ENCODE measurements at regions not wholly inside any gene's neighbourhood (a gene's known extent, or its start where the extent isn't known, plus 50 kb on each side); places are given as distances from the start of the nearest gene placed in this dataset.

GRCh38 chr15:62520887-62521286, 355.8 kb upstream of the C2CD4B start:
- WGBS (ENCODE audit: insufficient coverage, low coverage, low lambda C conversion rate, missing lambda C conversion rate), result 100% methylated on average over 2 of the region's 2 CpGs
- Histone ChIP-seq H3K36me3 (no peaks in the 10 kb centered on the region), H3K4me3 (no peak overlapping the region), H3K4me1 (no peaks in the 10 kb centered on the region), H3K27me3 (no peaks in the 10 kb centered on the region), H3K27ac (no peak overlapping the region), H3K9me3 (no peaks in the 10 kb centered on the region)
- intact Hi-C loops (cut with DNase I), result no loop called here
- no peak for TF ChIP-seq POLR2A (IDR thresholded peaks at IDR 0.05)
- TF ChIP-seq, protein P1, sequence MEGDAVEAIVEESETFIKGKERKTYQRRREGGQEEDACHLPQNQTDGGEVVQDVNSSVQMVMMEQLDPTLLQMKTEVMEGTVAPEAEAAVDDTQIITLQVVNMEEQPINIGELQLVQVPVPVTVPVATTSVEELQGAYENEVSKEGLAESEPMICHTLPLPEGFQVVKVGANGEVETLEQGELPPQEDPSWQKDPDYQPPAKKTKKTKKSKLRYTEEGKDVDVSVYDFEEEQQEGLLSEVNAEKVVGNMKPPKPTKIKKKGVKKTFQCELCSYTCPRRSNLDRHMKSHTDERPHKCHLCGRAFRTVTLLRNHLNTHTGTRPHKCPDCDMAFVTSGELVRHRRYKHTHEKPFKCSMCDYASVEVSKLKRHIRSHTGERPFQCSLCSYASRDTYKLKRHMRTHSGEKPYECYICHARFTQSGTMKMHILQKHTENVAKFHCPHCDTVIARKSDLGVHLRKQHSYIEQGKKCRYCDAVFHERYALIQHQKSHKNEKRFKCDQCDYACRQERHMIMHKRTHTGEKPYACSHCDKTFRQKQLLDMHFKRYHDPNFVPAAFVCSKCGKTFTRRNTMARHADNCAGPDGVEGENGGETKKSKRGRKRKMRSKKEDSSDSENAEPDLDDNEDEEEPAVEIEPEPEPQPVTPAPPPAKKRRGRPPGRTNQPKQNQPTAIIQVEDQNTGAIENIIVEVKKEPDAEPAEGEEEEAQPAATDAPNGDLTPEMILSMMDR (IDR thresholded peaks at IDR 0.05), result no peak
- no peak for DNase-seq
- ATAC-seq, result no peak

DNA sequence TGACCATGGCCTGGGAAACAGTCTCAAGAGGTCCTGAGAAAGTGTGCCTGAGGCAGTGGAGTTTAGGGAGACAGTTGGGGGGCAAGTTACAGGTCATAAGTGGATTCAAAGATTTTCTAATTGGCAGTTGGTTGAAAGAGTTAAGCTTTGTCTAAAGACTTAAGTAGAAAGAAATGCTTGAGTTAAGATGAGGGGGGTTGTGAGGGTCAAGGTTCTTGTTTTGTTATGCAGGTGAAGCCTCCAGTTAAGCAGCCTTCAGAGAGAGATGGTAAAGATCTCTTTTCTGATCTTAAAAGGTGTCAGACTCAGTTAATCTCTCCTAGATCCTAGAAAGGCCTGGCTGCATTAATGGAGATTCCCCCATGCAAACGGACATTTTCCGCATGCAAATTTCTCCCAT, 356.3 kb upstream of the C2CD4B start:
- H3K36me3 ChIP-seq, result no peaks in the 10 kb centered on the region
- H3K27ac ChIP-seq, result no peak overlapping the region
- intact Hi-C loops (cut with DNase I), result no loop called here
- no peak for ATAC-seq
- H3K9me3 ChIP-seq, result no peaks in the 10 kb centered on the region
- no peak overlapping the region for H3K4me3 ChIP-seq
- WGBS (ENCODE audit: insufficient coverage, low coverage, low lambda C conversion rate, missing lambda C conversion rate), result 100% methylated on average over 2 of the region's 2 CpGs
- H3K4me1 ChIP-seq, result no peaks in the 10 kb centered on the region
- no peak for DNase-seq
- H3K27me3 ChIP-seq, result no peaks in the 10 kb centered on the region
- TF ChIP-seq POLR2A (IDR thresholded peaks at IDR 0.05), result no peak
- TF ChIP-seq, protein P1 (IDR thresholded peaks at IDR 0.05), result no peak

DNA sequence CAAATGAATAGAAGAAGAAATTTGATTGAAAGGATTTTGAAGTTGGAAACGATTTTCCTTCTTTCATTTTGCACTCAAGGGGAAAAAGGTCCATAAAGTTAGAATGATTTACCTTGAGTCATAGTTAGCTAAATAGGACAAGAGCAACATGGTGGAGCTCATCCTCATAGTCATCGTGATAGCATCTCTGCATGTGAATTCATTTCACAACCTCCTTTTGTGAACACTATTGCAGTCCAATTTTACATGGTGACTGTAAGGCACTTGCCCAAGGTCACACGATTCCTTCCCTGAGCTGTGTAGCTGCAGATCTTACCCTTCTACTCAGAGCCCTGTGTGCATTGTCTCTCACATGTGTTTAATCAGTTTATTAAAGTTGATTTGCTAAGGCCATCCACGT, 359.8 kb upstream of the C2CD4B start:
- H3K9me3 ChIP-seq, result no peaks in the 10 kb centered on the region
- WGBS (ENCODE audit: insufficient coverage, low coverage, low lambda C conversion rate, missing lambda C conversion rate), result 80% methylated on average over 4 of the region's 4 CpGs
- DNase-seq, result no peak
- H3K4me3 ChIP-seq, result no peak overlapping the region
- H3K36me3 ChIP-seq, result no peaks in the 10 kb centered on the region
- TF ChIP-seq, protein P1 (IDR thresholded peaks at IDR 0.05), result no peak
- TF ChIP-seq POLR2A (IDR thresholded peaks at IDR 0.05), result no peak
- ATAC-seq, result no peak
- no peaks in the 10 kb centered on the region for H3K27me3 ChIP-seq
- no peak overlapping the region for H3K27ac ChIP-seq
- intact Hi-C loops (cut with DNase I), result no loop called here
- H3K4me1 ChIP-seq, result no peaks in the 10 kb centered on the region

- H3K27me3 ChIP-seq, result no peaks in the 10 kb centered on the region
- H3K4me3 ChIP-seq, result no peak overlapping the region
- H3K36me3 ChIP-seq, result no peaks in the 10 kb centered on the region
- TF ChIP-seq POLR2A (IDR thresholded peaks at IDR 0.05), result no peak
- TF ChIP-seq, protein P1 (IDR thresholded peaks at IDR 0.05), result no peak
- no peaks in the 10 kb centered on the region for H3K4me1 ChIP-seq
- H3K9me3 ChIP-seq, result no peaks in the 10 kb centered on the region
- no peak for ATAC-seq
- no peak overlapping the region for H3K27ac ChIP-seq
- no CpG with 5 or more reads among the region's 2 CpGs for WGBS (ENCODE audit: insufficient coverage, low coverage, low lambda C conversion rate, missing lambda C conversion rate)
- intact Hi-C loops (cut with DNase I), result no loop called here
- DNase-seq, result no peak
Observed at GRCh38 chr15:62527387-62527786, 362.3 kb upstream of the C2CD4B start.

DNA sequence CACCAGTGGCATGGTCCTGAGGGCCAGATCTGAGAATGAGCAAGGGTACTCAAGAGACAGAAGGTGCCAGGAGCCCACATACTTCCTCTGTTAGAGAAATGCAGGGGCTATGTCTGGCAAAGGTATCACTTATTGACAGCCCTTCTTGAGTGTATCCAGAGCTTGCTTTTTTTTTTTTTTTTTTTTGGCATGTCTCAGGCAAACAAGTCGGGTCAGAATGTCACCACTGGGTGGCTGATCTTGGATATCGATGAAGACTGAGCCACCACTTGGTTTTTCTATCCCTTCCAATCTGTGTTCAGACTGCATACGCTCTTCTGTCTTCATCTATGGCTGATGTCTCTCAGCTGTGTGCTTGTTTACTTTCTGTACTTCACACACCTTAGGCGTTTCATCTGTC, 363.4 kb upstream of the C2CD4B start:
- Histone ChIP-seq H3K9me3 (no peaks in the 10 kb centered on the region), H3K27me3 (no peaks in the 10 kb centered on the region), H3K4me3 (no peak overlapping the region), H3K4me1 (no peaks in the 10 kb centered on the region), H3K27ac (no peak overlapping the region), H3K36me3 (no peaks in the 10 kb centered on the region)
- ATAC-seq (no peak), DNase-seq (no peak)
- WGBS (ENCODE audit: insufficient coverage, low coverage, low lambda C conversion rate, missing lambda C conversion rate), result 49% methylated on average over 2 of the region's 4 CpGs
- TF ChIP-seq, protein P1 (IDR thresholded peaks at IDR 0.05), result no peak
- TF ChIP-seq POLR2A (IDR thresholded peaks at IDR 0.05), result no peak
- intact Hi-C loops (cut with DNase I), result no loop called here
